Liver (tissue), 8 donors: ENCODE measurements at regions not wholly inside any gene's neighbourhood (a gene's known extent, or its start where the extent isn't known, plus 50 kb on each side); places are given as distances from the start of the nearest gene placed in this dataset.

Source experiments
- DNase-seq: peaks from one replicate; pipeline ENCODE4 v3.0.0-alpha.2; 2017; ENCODE audit warnings: low spot score
- H3K27ac ChIP-seq, 2 donors: one replicate each; pipeline ENCODE4 v1.7.0; 2013; ENCODE audit warnings: inconsistent platforms in 2 of 2, low read length in 2 of 2, control low read depth in 1 of 2, low read depth in 1 of 2, mild to moderate bottlenecking in 1 of 2
- H3K27me3 ChIP-seq, 4 donors: one replicate each; pipeline versions ENCODE4 v1.6.1 to v1.7.0; 2013; ENCODE audit warnings: low read length in 3 of 4, inconsistent platforms in 1 of 4, mild to moderate bottlenecking in 1 of 4, moderate library complexity in 1 of 4; ENCODE audit not compliant: control insufficient read depth in 4 of 4, insufficient read depth in 4 of 4
- H3K36me3 ChIP-seq, 4 donors: one replicate each; pipeline versions ENCODE4 v1.6.1 to v1.7.0; 2013; ENCODE audit warnings: low read length in 3 of 4, mild to moderate bottlenecking in 3 of 4, low read depth in 1 of 4, moderate library complexity in 1 of 4; ENCODE audit not compliant: control insufficient read depth in 4 of 4, insufficient read depth in 3 of 4
- H3K4me1 ChIP-seq, 4 donors: one replicate each; pipeline versions ENCODE4 v1.6.1 to v1.7.0; 2013; ENCODE audit warnings: low read length in 3 of 4, mild to moderate bottlenecking in 3 of 4, moderate library complexity in 1 of 4; ENCODE audit not compliant: control insufficient read depth in 4 of 4, insufficient read depth in 4 of 4
- H3K4me3 ChIP-seq, 3 donors: one replicate each; pipeline versions ENCODE4 v1.6.1 to v1.7.0; 2013; ENCODE audit warnings: low read length in 3 of 3, control low read depth in 1 of 3, low read depth in 1 of 3, mild to moderate bottlenecking in 1 of 3
- H3K9ac ChIP-seq, 2 donors: one replicate each; pipeline ENCODE4 v1.7.0; 2013; ENCODE audit warnings: low read length in 2 of 2, mild to moderate bottlenecking in 2 of 2, moderate library complexity in 2 of 2, control low read depth in 1 of 2, low read depth in 1 of 2
- H3K9me3 ChIP-seq, 4 donors: one replicate each; pipeline versions ENCODE4 v1.6.1 to v1.7.0; 2013; ENCODE audit warnings: low read length in 3 of 4; ENCODE audit not compliant: control insufficient read depth in 4 of 4
- FOXA1 ChIP-seq: IDR thresholded peaks from 2 replicates; pipeline ENCODE4 v1.6.1; 2016; ENCODE audit warnings: antibody characterized with exemption
- FOXA2 ChIP-seq: IDR thresholded peaks from 2 replicates; pipeline ENCODE4 v1.6.1; 2016; ENCODE audit warnings: antibody characterized with exemption
- GABPA ChIP-seq, 2 donors: IDR thresholded peaks in 1 of 2; conservative IDR thresholded peaks in 1 of 2; 2 replicates each; pipeline ENCODE4 v1.6.1; 2016; ENCODE audit warnings: antibody characterized with exemption in 2 of 2, mild to moderate bottlenecking in 1 of 2, moderate library complexity in 1 of 2
- HNF4A ChIP-seq, 2 donors: conservative IDR thresholded peaks; 2 replicates each; pipeline ENCODE4 v1.6.1; 2016; ENCODE audit warnings: antibody characterized with exemption in 2 of 2, mild to moderate bottlenecking in 2 of 2
- NR2F2 ChIP-seq: IDR thresholded peaks from 2 replicates; pipeline ENCODE4 v1.6.1; 2016; ENCODE audit warnings: antibody characterized with exemption
- RXRA ChIP-seq, 2 donors: IDR thresholded peaks; 2 replicates each; pipeline ENCODE4 v1.6.1; 2017 to 2018; ENCODE audit warnings: antibody characterized with exemption in 2 of 2, mild to moderate bottlenecking in 1 of 2
- SP1 ChIP-seq: IDR thresholded peaks from 2 replicates; pipeline ENCODE4 v1.6.1; 2018; ENCODE audit warnings: antibody characterized with exemption, mild to moderate bottlenecking
- TAF1 ChIP-seq: conservative IDR thresholded peaks from 2 replicates; pipeline ENCODE4 v1.6.1; 2016; ENCODE audit warnings: antibody characterized with exemption, mild to moderate bottlenecking
- YY1 ChIP-seq: IDR thresholded peaks from 2 replicates; pipeline ENCODE4 v1.6.1; 2016; ENCODE audit warnings: antibody characterized with exemption, mild to moderate bottlenecking
- WGBS: extraction: QIAGEN DNeasy Blood & Tissue Kit; methylation state at CpG from one replicate; pipeline ENCODE4 v1.1.7; 2013; 5-methylcytosine and 5-hydroxymethylcytosine counted together
- TF ChIP-seq, protein P1 (sequence below): IDR thresholded peaks from 2 replicates; pipeline ENCODE4 v1.6.1; 2016; ENCODE audit warnings: antibody characterized with exemption
- TF ChIP-seq, protein P2 (sequence below): IDR thresholded peaks from 2 replicates; pipeline ENCODE4 v1.6.1; 2016; ENCODE audit warnings: antibody characterized with exemption, mild to moderate bottlenecking
- TF ChIP-seq, protein P3 (sequence below): IDR thresholded peaks from 2 replicates; pipeline ENCODE4 v1.6.1; 2016; ENCODE audit warnings: antibody characterized with exemption
- TF ChIP-seq, protein P4 (sequence below): IDR thresholded peaks from 2 replicates; pipeline ENCODE4 v1.6.1; 2016; ENCODE audit warnings: antibody characterized with exemption
- TF ChIP-seq, protein P5 (sequence below): fragments of 150-350 bp; IDR thresholded peaks from 2 replicates; pipeline ENCODE4 v1.5.1; 2017; ENCODE audit warnings: improper control_type of control experiment, low read depth, low read length; ENCODE audit not compliant: missing input control
- donor health status: healthy.
- donor health status: healthy.
- donor health status: healthy.
- donor health status: healthy.
- donor health status: healthy.

DNA sequence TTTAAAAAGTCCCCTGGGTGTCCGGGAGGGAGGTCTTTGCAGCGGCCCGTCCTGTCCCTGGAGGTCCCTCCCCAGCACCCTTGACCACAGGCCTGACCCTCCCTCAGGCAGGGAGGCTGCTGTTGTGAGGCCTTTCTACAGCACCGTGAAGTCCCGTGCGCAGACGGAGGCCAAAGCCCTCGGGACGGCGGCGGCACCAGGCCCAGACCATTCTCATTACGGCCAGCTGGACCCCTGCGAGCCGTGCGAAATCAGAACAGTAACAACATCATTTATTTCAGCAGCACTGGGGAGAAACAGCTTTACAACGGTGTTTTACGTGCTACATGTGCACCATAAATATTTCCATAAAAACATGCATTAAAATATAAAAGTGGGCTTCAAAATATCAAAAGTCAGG is 101.4 kb upstream of the ACTRT2 start (continued):
- TF ChIP-seq, protein P1, sequence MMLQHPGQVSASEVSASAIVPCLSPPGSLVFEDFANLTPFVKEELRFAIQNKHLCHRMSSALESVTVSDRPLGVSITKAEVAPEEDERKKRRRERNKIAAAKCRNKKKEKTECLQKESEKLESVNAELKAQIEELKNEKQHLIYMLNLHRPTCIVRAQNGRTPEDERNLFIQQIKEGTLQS = no peak
- TF ChIP-seq YY1 = no peak
- no peak for TF ChIP-seq NR2F2
- TF ChIP-seq SP1 = no peak

DNA sequence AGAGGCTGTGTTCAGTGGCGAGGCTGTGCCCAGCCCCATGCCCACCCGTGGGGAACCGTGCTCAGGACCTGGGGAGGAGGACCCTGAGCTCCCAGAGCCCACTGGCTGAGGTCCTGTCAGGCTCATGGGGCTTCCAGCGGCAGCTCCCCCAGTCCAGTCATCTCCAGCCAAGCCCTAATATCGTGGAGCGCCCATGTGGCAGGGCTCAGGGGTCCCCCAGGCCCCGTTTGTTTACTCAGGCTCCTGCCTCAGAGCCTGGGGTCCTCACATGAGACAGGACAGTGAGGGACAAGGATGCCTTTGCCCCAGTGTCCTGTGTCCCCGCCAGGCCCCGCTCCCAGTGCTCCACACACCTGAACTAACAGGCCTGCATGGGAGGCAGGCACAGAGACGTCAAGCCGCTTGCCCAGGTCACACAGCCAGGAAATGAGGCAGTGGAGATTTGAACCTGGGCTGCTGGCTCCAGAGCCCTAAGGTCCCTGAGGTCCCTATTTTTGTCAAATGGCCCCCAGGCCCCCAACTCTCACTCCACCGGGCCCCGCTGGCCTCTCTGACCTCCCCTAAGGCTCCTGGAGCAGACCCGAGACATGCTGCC is 100.7 kb upstream of the ACTRT2 start:
- no peaks in the 10 kb centered on the region for H3K4me1 ChIP-seq
- DNase-seq = no peak
- no peak overlapping the region for H3K27ac ChIP-seq
- no peaks in the 10 kb centered on the region for H3K36me3 ChIP-seq
- H3K27me3 ChIP-seq = peaks cover 0 to 6% (median 3%) of the 10 kb centered on the region in 4 donors
- H3K9me3 ChIP-seq = no peaks in the 10 kb centered on the region
- H3K4me3 ChIP-seq = no peak overlapping the region
- no peak overlapping the region for H3K9ac ChIP-seq
- TF ChIP-seq, protein P2, sequence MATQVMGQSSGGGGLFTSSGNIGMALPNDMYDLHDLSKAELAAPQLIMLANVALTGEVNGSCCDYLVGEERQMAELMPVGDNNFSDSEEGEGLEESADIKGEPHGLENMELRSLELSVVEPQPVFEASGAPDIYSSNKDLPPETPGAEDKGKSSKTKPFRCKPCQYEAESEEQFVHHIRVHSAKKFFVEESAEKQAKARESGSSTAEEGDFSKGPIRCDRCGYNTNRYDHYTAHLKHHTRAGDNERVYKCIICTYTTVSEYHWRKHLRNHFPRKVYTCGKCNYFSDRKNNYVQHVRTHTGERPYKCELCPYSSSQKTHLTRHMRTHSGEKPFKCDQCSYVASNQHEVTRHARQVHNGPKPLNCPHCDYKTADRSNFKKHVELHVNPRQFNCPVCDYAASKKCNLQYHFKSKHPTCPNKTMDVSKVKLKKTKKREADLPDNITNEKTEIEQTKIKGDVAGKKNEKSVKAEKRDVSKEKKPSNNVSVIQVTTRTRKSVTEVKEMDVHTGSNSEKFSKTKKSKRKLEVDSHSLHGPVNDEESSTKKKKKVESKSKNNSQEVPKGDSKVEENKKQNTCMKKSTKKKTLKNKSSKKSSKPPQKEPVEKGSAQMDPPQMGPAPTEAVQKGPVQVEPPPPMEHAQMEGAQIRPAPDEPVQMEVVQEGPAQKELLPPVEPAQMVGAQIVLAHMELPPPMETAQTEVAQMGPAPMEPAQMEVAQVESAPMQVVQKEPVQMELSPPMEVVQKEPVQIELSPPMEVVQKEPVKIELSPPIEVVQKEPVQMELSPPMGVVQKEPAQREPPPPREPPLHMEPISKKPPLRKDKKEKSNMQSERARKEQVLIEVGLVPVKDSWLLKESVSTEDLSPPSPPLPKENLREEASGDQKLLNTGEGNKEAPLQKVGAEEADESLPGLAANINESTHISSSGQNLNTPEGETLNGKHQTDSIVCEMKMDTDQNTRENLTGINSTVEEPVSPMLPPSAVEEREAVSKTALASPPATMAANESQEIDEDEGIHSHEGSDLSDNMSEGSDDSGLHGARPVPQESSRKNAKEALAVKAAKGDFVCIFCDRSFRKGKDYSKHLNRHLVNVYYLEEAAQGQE = no peak
- TF ChIP-seq RXRA (IDR thresholded peaks at IDR 0.05) (no peak), TAF1 (no peak), SP1 (no peak), GABPA (IDR thresholded peaks at IDR 0.05 in 1 of 2, conservative IDR thresholded peaks at IDR 0.05 in 1 of 2) (no peak), HNF4A (conservative IDR thresholded peaks at IDR 0.05) (no peak), FOXA1 (no peak), FOXA2 (no peak), YY1 (no peak)
- TF ChIP-seq, protein P3, sequence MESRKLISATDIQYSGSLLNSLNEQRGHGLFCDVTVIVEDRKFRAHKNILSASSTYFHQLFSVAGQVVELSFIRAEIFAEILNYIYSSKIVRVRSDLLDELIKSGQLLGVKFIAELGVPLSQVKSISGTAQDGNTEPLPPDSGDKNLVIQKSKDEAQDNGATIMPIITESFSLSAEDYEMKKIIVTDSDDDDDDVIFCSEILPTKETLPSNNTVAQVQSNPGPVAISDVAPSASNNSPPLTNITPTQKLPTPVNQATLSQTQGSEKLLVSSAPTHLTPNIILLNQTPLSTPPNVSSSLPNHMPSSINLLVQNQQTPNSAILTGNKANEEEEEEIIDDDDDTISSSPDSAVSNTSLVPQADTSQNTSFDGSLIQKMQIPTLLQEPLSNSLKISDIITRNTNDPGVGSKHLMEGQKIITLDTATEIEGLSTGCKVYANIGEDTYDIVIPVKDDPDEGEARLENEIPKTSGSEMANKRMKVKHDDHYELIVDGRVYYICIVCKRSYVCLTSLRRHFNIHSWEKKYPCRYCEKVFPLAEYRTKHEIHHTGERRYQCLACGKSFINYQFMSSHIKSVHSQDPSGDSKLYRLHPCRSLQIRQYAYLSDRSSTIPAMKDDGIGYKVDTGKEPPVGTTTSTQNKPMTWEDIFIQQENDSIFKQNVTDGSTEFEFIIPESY = no peak
- 80% methylated on average over 14 of the region's 14 CpGs for WGBS

DNA sequence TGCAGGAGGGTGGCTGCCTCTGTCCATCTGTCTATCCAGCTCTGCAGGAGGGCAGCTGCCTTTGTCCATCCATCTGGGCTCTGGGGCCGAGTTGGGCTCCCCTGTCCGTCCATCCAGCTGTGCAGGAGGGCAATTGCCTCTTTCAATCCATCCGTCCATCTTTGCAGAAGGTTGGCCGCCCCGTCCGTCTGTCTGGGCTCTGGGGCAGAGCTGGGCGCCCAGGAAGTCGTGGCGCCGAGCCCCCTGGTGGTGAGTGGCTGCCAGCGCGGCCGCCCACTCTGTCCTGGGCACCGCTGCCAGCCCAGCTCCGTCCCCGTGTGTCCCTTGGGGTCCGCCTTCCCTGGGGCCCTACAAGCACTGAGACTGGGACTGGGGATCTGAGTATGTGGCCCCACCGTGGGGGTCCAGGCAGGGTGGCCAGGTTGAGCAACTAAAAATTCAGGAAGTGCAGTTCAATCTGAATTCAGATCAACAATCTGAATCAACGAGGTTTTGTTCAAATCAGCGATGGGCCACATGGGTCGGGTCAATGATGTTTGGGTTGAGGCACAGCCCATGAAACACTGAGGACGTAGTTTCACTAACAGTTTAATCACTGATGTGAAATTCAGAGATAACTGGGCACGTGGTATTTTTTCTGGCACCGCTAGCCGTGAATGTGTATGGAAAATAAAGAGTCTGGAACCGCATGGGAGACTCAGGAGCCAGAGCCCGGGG is 99.1 kb upstream of the ACTRT2 start:
- peaks cover 0 to 6% (median 3%) of the 10 kb centered on the region in 4 donors for H3K27me3 ChIP-seq
- TF ChIP-seq, protein P4, sequence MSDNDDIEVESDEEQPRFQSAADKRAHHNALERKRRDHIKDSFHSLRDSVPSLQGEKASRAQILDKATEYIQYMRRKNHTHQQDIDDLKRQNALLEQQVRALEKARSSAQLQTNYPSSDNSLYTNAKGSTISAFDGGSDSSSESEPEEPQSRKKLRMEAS = no peak
- TF ChIP-seq, protein P5, sequence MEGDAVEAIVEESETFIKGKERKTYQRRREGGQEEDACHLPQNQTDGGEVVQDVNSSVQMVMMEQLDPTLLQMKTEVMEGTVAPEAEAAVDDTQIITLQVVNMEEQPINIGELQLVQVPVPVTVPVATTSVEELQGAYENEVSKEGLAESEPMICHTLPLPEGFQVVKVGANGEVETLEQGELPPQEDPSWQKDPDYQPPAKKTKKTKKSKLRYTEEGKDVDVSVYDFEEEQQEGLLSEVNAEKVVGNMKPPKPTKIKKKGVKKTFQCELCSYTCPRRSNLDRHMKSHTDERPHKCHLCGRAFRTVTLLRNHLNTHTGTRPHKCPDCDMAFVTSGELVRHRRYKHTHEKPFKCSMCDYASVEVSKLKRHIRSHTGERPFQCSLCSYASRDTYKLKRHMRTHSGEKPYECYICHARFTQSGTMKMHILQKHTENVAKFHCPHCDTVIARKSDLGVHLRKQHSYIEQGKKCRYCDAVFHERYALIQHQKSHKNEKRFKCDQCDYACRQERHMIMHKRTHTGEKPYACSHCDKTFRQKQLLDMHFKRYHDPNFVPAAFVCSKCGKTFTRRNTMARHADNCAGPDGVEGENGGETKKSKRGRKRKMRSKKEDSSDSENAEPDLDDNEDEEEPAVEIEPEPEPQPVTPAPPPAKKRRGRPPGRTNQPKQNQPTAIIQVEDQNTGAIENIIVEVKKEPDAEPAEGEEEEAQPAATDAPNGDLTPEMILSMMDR = peak; percentile 59
- TF ChIP-seq FOXA2 = no peak
- H3K4me3 ChIP-seq = no peak overlapping the region
- no peaks in the 10 kb centered on the region for H3K4me1 ChIP-seq
- no peaks in the 10 kb centered on the region for H3K9me3 ChIP-seq
- no peak overlapping the region for H3K9ac ChIP-seq
- H3K36me3 ChIP-seq = no peaks in the 10 kb centered on the region
- no peak overlapping the region for H3K27ac ChIP-seq
- 40% methylated on average over 27 of the region's 27 CpGs for WGBS
- peak; percentile 43 for DNase-seq
